Suprapubic skin (tissue), 4 donors: ENCODE measurements at regions not wholly inside any gene's neighbourhood (a gene's known extent, or its start where the extent isn't known, plus 50 kb on each side); places are given as distances from the start of the nearest gene placed in this dataset.

ENCODE experiments used
- DNase-seq, 2 donors: peaks; one replicate each; pipeline ENCODE4 v3.0.0-alpha.2; 2019; ENCODE audit warnings: low spot score in 2 of 2
- H3K27ac ChIP-seq: fragments of 200-600 bp; sonication (generic); one replicate; pipeline ENCODE4 v1.5.1; 2019
- H3K27me3 ChIP-seq: fragments of 200-600 bp; sonication (generic); one replicate; pipeline ENCODE4 v1.5.1; 2019
- H3K36me3 ChIP-seq: fragments of 200-600 bp; sonication (generic); one replicate; pipeline ENCODE4 v1.5.1; 2019
- H3K4me1 ChIP-seq: fragments of 200-600 bp; sonication (generic); one replicate; pipeline ENCODE4 v1.5.1; 2019
- H3K4me3 ChIP-seq: fragments of 200-600 bp; sonication (generic); one replicate; pipeline ENCODE4 v1.5.1; 2019; ENCODE audit warnings: mild to moderate bottlenecking
- H3K9me3 ChIP-seq: fragments of 200-600 bp; sonication (generic); one replicate; pipeline ENCODE4 v1.5.1; 2019
- CTCF ChIP-seq, 2 donors: fragments of 200-600 bp in 1 of 2; fragments of 450-650 bp in 1 of 2; sonication (generic) in 1 of 2; IDR thresholded peaks; one replicate each; pipeline ENCODE4 v1.5.1; 2016 to 2019; ENCODE audit warnings: antibody characterized with exemption in 2 of 2, mild to moderate bottlenecking in 1 of 2, moderate library complexity in 1 of 2
- EP300 ChIP-seq: sonication (generic); formaldehyde crosslinking; IDR thresholded peaks from one replicate; pipeline ENCODE4 v1.6.1; 2017; ENCODE audit warnings: antibody characterized with exemption
- POLR2A ChIP-seq, 2 donors: fragments of 450-650 bp; IDR thresholded peaks; one replicate each; pipeline ENCODE4 v1.6.1; 2017; ENCODE audit warnings: antibody characterized with exemption in 2 of 2, mild to moderate bottlenecking in 2 of 2, moderate library complexity in 2 of 2
- POLR2AphosphoS5 ChIP-seq, 3 donors: sonication (generic); formaldehyde crosslinking; IDR thresholded peaks; one replicate each; pipeline ENCODE4 v1.6.1; 2017; ENCODE audit warnings: antibody characterized with exemption in 3 of 3
- WGBS: methylation state at CpG from one replicate; pipeline ENCODE4 v1.1.5; 2018; 5-methylcytosine and 5-hydroxymethylcytosine counted together

DNA sequence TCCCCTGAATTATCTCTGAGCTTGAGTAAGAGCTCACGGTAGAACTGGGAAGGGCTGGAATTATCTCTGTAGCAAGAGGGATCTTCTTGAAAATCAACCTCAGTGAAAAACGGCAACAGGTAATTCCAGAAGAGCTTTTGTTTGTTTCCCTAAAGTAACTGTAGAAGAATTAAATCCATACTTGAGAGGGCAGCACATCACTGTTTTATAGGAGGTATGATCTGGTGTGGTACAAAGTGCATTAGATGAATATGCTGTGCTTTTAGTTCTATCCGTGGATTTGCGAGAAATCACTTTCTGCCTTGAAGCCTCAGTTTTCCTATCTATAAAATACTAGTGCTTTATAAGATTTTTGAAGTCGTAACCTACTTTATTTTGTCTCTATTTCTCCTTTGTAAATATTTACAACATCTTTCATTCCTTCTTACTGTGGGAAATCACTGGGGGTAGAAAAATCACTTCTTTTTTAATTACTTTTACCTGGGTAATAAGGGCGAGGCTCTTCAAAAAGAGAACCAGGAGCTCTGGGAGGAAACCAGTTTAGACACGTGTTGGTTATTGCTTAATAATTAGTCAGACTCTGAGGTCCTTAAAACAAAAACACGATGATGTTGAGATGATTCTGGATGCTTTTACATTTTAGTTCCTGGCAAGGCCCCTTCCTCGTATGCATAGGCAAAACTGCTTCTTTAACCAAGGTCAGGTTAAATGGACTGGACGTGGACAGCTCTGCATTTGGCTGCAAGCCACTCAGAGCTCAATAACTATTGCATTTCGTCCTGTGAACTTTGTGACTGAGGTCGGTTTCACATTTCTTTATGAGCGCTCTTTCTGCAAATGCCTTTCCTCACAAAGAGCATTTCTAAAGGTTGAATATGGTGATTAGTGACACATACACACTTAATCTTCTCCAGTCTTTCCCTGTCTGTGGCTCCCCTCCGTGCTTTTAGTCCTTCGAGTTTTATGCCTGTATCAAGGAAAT lies 376.1 kb downstream of the BRINP1 start:
- no peak for DNase-seq
- no peaks in the 10 kb centered on the region for H3K36me3 ChIP-seq
- TF ChIP-seq POLR2A (IDR thresholded peaks at IDR 0.05) = no peak
- no peak for TF ChIP-seq EP300
- no peak for TF ChIP-seq CTCF (IDR thresholded peaks at IDR 0.05)
- no peak for TF ChIP-seq POLR2AphosphoS5 (IDR thresholded peaks at IDR 0.05)
- no peaks in the 10 kb centered on the region for H3K4me1 ChIP-seq
- WGBS = 57% methylated on average over 15 of the region's 15 CpGs
- no peak overlapping the region for H3K27ac ChIP-seq
- H3K27me3 ChIP-seq = no peaks in the 10 kb centered on the region
- no peaks in the 10 kb centered on the region for H3K9me3 ChIP-seq
- H3K4me3 ChIP-seq = no peak overlapping the region

DNA sequence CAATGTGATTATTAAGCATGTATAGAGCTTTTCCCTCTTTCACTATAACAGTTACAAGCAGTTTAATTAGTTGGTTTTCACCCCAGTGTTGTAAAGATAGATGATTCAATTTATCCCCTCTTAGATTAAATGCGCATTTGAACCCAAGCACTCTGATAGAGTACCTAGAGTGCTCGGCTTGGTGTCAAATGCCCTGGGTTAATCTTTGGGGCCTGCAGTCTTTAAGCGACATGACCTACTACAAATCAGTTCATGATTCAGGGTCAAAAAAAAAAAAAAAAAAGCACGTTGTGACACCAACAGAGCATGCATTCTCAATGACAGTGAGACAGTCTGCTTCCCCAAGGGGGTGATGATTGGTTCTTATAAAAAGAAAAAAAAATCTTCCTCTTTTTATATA lies 375.3 kb downstream of the BRINP1 start:
- Histone ChIP-seq H3K4me1 (no peaks in the 10 kb centered on the region), H3K27ac (no peak overlapping the region), H3K36me3 (no peaks in the 10 kb centered on the region), H3K9me3 (no peaks in the 10 kb centered on the region), H3K4me3 (no peak overlapping the region), H3K27me3 (no peaks in the 10 kb centered on the region)
- 77% methylated on average over 4 of the region's 4 CpGs for WGBS
- no peak for DNase-seq
- TF ChIP-seq POLR2AphosphoS5 (IDR thresholded peaks at IDR 0.05) (no peak), EP300 (no peak), CTCF (IDR thresholded peaks at IDR 0.05) (no peak), POLR2A (IDR thresholded peaks at IDR 0.05) (no peak)

GRCh38 chr9:119002491-119002890 lies 366.7 kb downstream of the BRINP1 start:
- Histone ChIP-seq H3K9me3 (no peaks in the 10 kb centered on the region), H3K27me3 (no peaks in the 10 kb centered on the region), H3K36me3 (no peaks in the 10 kb centered on the region), H3K27ac (no peak overlapping the region), H3K4me1 (peaks cover 5% of the 10 kb centered on the region), H3K4me3 (no peak overlapping the region)
- TF ChIP-seq POLR2A (IDR thresholded peaks at IDR 0.05) = no peak
- no peak for TF ChIP-seq EP300
- DNase-seq = no peak
- 90% methylated on average over 5 of the region's 5 CpGs for WGBS

- H3K4me3 ChIP-seq = no peak overlapping the region
- H3K4me1 ChIP-seq = peaks cover 5% of the 10 kb centered on the region
- H3K9me3 ChIP-seq = no peaks in the 10 kb centered on the region
- TF ChIP-seq EP300 = no peak
- TF ChIP-seq POLR2AphosphoS5 (IDR thresholded peaks at IDR 0.05) = no peak
- H3K36me3 ChIP-seq = no peaks in the 10 kb centered on the region
- no peak for DNase-seq
- H3K27ac ChIP-seq = no peak overlapping the region
- H3K27me3 ChIP-seq = no peaks in the 10 kb centered on the region
These were observed 366.0 kb downstream of the BRINP1 start for GRCh38 chr9:119003201-119003611.

DNA sequence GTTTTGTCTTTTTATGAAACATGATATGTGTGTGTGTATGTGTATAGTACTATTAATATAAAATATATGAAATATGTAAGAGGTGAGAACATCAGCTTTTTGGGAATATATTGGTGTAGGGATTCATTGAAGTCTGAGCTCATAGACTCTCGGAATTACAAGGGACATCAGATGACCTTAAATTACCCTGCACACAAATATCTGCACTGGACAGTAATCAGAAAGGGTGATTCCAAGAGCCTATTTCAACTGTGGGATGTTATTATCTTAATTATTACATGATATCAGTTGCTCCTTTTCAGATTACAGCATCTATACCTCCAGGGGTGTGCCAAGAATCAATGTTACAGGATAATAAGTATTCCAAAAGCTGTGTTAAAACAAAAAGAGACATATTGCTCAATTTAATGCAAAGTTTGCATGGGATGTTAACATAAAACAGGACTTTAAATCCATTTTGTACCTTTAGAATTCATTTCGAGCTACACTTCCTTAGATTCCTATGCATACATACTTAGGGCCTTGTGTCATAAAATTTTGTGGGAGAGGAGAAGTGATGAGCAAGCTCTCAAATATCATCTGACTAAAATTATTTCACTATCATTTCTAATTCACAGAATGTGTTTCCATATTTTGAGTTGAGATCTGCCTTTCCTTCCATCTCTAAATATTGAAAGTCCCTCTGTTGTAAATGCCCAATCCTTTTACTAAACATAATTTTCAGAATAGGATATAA lies 365.2 kb downstream of the BRINP1 start:
- Histone ChIP-seq H3K4me1 (peaks cover 5% of the 10 kb centered on the region), H3K36me3 (no peaks in the 10 kb centered on the region), H3K4me3 (no peak overlapping the region), H3K27me3 (no peaks in the 10 kb centered on the region), H3K9me3 (no peaks in the 10 kb centered on the region), H3K27ac (no peak overlapping the region)
- TF ChIP-seq EP300 (no peak), POLR2A (IDR thresholded peaks at IDR 0.05) (no peak), POLR2AphosphoS5 (IDR thresholded peaks at IDR 0.05) (no peak), CTCF (IDR thresholded peaks at IDR 0.05) (no peak)
- no peak for DNase-seq
- WGBS = 79% methylated on average over 2 of the region's 2 CpGs

DNA sequence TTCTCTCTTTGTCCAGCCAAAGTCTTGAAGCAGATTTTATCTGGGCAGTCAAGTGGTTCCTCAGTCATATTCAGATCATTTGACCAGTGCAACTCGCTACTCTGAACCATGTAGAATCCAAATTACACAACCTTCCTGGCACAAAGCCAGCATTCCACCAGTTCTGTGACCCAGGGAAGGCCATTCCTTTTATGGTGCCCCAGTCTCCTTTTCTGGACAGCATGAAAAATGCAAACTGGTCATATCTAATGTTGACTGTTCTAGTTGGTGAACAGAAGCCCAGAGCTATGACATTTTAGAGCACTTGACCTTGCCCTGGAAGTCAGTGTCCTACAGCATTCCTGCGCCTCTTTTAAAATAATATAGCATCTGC lies 364.6 kb downstream of the BRINP1 start:
- Histone ChIP-seq H3K4me3 (no peak overlapping the region), H3K36me3 (no peaks in the 10 kb centered on the region), H3K4me1 (peaks cover 5% of the 10 kb centered on the region), H3K27me3 (no peaks in the 10 kb centered on the region), H3K27ac (no peak overlapping the region), H3K9me3 (no peaks in the 10 kb centered on the region)
- TF ChIP-seq POLR2A (IDR thresholded peaks at IDR 0.05) (no peak), POLR2AphosphoS5 (IDR thresholded peaks at IDR 0.05) (no peak), EP300 (no peak), CTCF (IDR thresholded peaks at IDR 0.05) (no peak)
- peak; percentile 67 to 80 for DNase-seq
- 58% methylated on average over 2 of the region's 2 CpGs for WGBS
